A673 (cell line): ENCODE measurements at regions not wholly inside any gene's neighbourhood (a gene's known extent, or its start where the extent isn't known, plus 50 kb on each side); places are given as distances from the start of the nearest gene placed in this dataset.

ENCODE experiments used
- BruUV-seq: library from RNA; stranded (reverse); fragments of 400-500 nt; replicated peaks from 2 replicates; lab custom pipeline; 2021; lab: Mats Ljungman, UMichigan
- CTCF ChIA-PET: fragments of 300-600 bp; sonication (Branson Sonifier 250); formaldehyde crosslinking; loops from one replicate; lab custom pipeline; 2022; ENCODE audit warnings: antibody characterized with exemption; lab: Charles Lee
- POLR2A ChIA-PET: fragments of 300-600 bp; sonication (Branson Sonifier 250); formaldehyde crosslinking; loops from one replicate; lab custom pipeline; 2022; ENCODE audit warnings: antibody characterized with exemption; ENCODE audit not compliant: low non-redundant PET; lab: Charles Lee
- DNase-seq: peaks from one replicate; pipeline ENCODE4 v3.0.0-alpha.2; 2015; ENCODE audit warnings: low spot score
- H3K27ac ChIP-seq: fragments of 200-600 bp; sonication (generic); 2 replicates; pipeline ENCODE4 v1.5.1; 2016; ENCODE audit warnings: mixed run types, low read depth, mild to moderate bottlenecking, mixed read lengths, antibody characterized with exemption, low read length; ENCODE audit not compliant: poor library complexity, severe bottlenecking
- H3K27me3 ChIP-seq: fragments of 200-600 bp; sonication (generic); replicated peaks from 2 replicates; pipeline ENCODE4 v1.6.1; 2017; ENCODE audit warnings: mixed run types, low read depth, mild to moderate bottlenecking, mixed read lengths, antibody characterized with exemption, low read length; ENCODE audit not compliant: insufficient read depth, poor library complexity
- H3K36me3 ChIP-seq: fragments of 200-600 bp; sonication (generic); 2 replicates; pipeline ENCODE4 v1.6.1; 2016; ENCODE audit warnings: mixed run types, mild to moderate bottlenecking, mixed read lengths, antibody characterized with exemption, low read length; ENCODE audit not compliant: insufficient read depth, poor library complexity, severe bottlenecking
- H3K4me1 ChIP-seq: fragments of 200-600 bp; sonication (generic); 2 replicates; pipeline ENCODE4 v1.6.1; 2017; ENCODE audit warnings: mixed run types, mild to moderate bottlenecking, mixed read lengths, antibody characterized with exemption, low read length; ENCODE audit not compliant: insufficient read depth, poor library complexity, severe bottlenecking
- H3K4me3 ChIP-seq: fragments of 200-600 bp; sonication (generic); 2 replicates; pipeline ENCODE4 v1.5.1; 2016; ENCODE audit warnings: low read depth, mixed run types, mild to moderate bottlenecking, mixed read lengths, low read length; ENCODE audit not compliant: poor library complexity, severe bottlenecking
- H3K9me3 ChIP-seq: fragments of 200-600 bp; sonication (generic); 2 replicates; pipeline ENCODE4 v1.6.1; 2016; ENCODE audit warnings: mixed run types, low read depth, mild to moderate bottlenecking, mixed read lengths, antibody characterized with exemption, low read length; ENCODE audit not compliant: poor library complexity, severe bottlenecking
- EZH2 ChIP-seq: fragments of 200-600 bp; sonication (generic); IDR thresholded peaks from 2 replicates; pipeline ENCODE4 v1.6.1; 2017; ENCODE audit warnings: borderline replicate concordance, low read depth, mild to moderate bottlenecking, mixed read lengths, antibody characterized with exemption, low read length; ENCODE audit not compliant: poor library complexity, severe bottlenecking
- intact Hi-C: fragments of 100-400 bp; cut with micrococcal nuclease; formaldehyde crosslinking; loops from one replicate; pipeline ENCODE4 v1.10.0; 2022; ENCODE audit not compliant: unreplicated experiment
- TF ChIP-seq, protein P1 (sequence below): fragments of 300-800, 200-600 bp; sonication (generic); conservative IDR thresholded peaks from 2 replicates; pipeline ENCODE4 v1.5.1; 2017; ENCODE audit warnings: low read depth, mild to moderate bottlenecking, antibody characterized with exemption, low read length, moderate library complexity, mixed read lengths

DNA sequence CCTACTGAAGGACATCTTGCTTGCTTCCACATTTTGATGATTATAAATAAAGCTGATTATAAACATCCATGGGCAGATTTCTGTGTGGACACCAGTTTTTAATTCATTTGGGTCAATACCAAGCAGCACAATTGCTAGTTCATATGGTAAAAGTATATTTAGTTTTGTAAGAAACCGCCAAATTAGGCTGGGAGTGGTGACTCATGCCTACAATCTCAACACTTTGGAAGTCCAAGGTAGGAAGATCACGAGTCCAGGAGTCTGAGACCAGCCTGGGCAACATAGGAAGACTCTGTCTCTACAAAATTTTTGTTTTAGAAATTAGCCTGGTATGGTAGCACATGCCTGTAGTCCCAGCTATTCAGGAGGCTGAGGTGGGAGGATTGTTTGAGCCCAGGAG is 52.6 kb upstream of the ABHD2 start:
- no peaks in the 10 kb centered on the region for H3K36me3 ChIP-seq
- peaks cover 21% of the 10 kb centered on the region for H3K27me3 ChIP-seq
- no peak for DNase-seq
- intact Hi-C loops: no loop called here
- no peak overlapping the region for H3K27ac ChIP-seq
- no peak overlapping the region for H3K4me3 ChIP-seq
- BruUV-seq: no TSS peak
- CTCF ChIA-PET: no interaction called here
- POLR2A ChIA-PET: no interaction called here
- no peaks in the 10 kb centered on the region for H3K4me1 ChIP-seq
- TF ChIP-seq, protein P1, sequence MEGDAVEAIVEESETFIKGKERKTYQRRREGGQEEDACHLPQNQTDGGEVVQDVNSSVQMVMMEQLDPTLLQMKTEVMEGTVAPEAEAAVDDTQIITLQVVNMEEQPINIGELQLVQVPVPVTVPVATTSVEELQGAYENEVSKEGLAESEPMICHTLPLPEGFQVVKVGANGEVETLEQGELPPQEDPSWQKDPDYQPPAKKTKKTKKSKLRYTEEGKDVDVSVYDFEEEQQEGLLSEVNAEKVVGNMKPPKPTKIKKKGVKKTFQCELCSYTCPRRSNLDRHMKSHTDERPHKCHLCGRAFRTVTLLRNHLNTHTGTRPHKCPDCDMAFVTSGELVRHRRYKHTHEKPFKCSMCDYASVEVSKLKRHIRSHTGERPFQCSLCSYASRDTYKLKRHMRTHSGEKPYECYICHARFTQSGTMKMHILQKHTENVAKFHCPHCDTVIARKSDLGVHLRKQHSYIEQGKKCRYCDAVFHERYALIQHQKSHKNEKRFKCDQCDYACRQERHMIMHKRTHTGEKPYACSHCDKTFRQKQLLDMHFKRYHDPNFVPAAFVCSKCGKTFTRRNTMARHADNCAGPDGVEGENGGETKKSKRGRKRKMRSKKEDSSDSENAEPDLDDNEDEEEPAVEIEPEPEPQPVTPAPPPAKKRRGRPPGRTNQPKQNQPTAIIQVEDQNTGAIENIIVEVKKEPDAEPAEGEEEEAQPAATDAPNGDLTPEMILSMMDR: no peak
- no peak for TF ChIP-seq EZH2
- H3K9me3 ChIP-seq: no peaks in the 10 kb centered on the region

DNA sequence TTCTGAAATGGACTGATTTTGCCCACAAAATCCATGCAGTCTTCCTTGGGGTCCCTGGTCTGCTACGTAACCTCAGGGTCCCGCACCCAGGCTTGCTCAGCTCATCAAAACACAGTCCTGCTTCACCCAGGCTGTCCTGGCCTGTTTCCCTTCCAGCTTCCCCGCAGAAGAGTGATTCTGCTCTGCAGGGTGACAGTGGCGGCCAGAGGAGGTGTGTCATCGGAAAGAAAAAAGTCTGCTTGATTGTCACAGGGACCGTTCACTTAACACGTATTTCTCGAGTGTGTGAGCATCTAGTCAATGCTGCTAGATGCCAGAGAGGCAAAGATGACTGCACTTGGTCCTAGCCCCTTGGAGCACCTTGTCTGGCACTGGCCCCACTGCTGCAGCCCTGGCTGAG is 50.1 kb upstream of the ABHD2 start:
- BruUV-seq: no TSS peak
- no peak for DNase-seq
- POLR2A ChIA-PET: no interaction called here

More for the DNA sequence above, 50.1 kb upstream of the ABHD2 start:
- H3K9me3 ChIP-seq: no peaks in the 10 kb centered on the region
- intact Hi-C loops: no loop called here
- H3K36me3 ChIP-seq: no peaks in the 10 kb centered on the region
- CTCF ChIA-PET: no interaction called here
- H3K27ac ChIP-seq: no peak overlapping the region
- TF ChIP-seq EZH2: no peak
- TF ChIP-seq, protein P1: no peak
- H3K27me3 ChIP-seq: peaks cover 21% of the 10 kb centered on the region
- no peak overlapping the region for H3K4me3 ChIP-seq
- H3K4me1 ChIP-seq: no peaks in the 10 kb centered on the region
